HG03095 (cell line): ENCODE measurements at regions not wholly inside any gene's neighbourhood (a gene's known extent, or its start where the extent isn't known, plus 50 kb on each side); places are given as distances from the start of the nearest gene placed in this dataset.

ENCODE experiments used
- ATAC-seq: cut with Tn5 transposase; IDR thresholded peaks from one replicate; pipeline ENCODE4 v1.9.1; 2021; ENCODE audit warnings: moderate library complexity; ENCODE audit not compliant: unreplicated experiment

DNA sequence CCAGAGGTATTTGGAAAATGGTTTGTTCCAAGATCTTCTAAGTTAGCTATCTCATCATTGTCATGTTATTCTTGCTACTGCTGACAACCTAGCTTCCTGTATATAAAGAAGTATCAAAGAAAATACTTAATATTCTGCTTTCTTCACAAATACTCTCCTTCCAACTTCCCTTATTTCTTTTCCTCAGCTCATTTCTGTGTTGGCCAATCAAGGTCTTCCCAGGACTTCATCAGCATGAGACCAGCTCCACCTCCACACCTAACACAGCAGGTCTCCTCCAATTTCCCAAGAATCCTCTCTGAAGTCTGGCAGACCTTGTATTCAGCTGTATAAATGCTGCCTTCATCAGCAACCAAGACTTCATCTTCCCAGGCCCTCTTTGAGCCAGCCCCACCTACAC, 538.6 kb upstream of the JARID2 start:
- ATAC-seq: no peak

DNA sequence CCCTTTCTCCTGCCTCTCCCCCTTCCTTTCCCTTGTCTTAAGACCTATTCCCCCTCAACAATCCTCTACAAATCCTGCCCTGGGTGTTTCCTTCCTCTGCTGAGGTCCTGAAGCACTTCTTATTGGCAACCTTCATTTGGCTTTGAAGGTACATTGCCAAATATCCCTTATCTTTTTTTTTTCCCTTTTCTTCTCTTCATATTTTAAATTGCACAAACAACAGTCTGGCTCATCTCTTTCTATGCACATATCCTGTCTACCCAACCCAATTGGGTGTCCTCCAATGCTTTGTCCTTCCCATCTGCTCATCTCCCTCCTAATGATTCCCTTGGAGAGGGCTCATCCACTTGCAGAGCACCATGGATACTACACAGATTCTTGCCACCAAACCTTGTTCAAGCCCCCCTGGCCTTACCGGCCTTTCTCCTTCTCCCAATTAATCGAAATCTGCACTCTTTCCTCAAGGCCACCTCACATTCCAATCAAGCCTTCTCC, 537.9 kb upstream of the JARID2 start:
- ATAC-seq: no peak

DNA sequence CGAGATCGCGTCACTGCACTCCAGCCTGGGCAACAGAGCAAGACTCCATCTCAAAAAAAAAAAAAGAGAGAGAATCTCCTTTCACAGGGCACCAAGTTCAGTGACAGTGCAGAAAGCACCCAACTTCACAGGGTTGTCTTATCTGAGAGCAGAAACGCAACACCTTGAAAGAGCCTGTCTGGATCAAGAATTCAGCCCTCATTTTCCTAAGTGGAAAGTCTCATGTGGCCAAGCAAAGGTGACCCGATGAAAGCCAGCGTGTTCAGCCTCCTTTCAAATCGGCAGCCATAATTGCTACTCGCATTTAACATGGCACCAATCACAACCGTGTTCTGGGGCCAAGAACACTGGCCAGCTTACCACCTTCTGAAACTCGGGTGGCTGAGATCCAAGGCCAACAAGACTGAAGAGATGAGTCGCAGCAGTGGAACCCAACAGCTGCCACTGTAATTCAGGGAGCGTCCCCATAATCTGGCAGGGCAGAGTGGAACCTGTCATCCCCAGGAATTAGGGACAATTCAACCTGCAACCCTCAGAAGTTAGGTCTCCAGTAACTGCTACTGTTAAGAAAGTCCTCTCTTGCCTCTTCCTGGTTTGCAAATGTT, 536.7 kb upstream of the JARID2 start:
- no peak for ATAC-seq

DNA sequence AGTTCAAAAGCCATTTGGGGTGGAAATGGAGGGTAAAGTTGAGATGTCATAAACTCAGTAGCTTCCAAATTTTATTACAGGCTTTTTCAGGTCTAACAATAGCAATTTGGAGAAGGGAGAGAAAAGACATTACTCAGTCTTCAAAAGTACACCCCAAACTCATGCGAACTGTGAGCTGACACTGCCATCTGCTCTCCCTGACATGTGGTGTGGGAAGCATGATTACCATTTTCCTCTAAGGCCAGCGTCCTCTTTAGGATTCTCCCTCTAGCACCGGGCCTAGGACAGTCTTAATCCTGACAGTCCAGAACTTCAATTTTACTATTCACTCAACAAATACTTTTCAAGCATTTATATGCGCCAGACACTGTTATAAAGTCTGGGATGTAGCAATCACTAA, 536.0 kb upstream of the JARID2 start:
- no peak for ATAC-seq

DNA sequence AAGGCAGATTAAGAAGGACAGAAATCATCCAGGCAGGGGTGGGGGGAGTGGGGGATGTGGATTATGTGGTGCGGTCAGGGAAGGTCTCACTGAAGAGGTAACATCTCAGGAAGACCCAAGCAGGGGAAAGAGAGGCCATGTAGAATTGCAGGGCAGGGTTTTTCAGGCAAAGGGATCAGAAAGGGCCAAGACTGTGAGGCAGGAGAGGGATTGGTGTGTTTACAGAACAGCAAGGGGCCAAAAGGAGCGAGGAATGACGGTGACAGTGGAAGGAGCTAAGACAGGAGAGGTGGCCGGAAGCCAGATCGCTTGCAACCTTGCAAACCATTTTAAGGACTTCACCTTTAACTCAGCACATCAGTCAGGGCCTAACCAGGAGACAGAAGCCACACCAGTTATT, 535.4 kb upstream of the JARID2 start:
- ATAC-seq: no peak

DNA sequence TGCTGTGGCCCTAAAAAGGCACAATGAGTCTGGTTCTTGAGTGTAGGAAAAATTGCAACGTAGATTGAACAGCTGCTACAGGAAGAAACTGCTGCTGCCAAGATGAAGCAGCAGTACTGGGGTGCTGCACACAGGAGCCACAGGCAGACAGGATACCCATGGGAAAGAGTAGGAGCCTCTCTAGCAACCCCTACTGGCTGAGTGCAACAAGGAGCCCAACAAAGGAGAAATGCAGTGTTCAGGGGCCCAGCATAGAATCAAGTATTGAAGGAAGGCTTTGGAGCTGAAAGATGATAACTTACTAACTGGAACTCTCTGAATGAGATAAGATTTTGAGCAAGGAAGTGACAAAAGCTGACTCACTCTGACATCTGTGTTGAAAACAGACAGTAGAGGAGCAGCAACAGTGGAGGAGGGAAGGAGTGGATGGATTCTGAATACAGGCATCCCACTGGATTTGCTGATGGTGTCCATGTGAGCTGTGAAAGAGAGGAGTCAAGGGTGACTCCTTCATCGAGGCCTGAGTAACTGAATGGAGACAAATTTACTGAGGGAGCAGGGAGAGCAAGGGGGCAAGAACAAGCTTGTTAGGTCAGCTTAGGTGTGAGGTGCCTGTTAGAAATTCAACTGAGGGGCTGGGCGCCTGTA, 534.7 kb upstream of the JARID2 start:
- no peak for ATAC-seq

DNA sequence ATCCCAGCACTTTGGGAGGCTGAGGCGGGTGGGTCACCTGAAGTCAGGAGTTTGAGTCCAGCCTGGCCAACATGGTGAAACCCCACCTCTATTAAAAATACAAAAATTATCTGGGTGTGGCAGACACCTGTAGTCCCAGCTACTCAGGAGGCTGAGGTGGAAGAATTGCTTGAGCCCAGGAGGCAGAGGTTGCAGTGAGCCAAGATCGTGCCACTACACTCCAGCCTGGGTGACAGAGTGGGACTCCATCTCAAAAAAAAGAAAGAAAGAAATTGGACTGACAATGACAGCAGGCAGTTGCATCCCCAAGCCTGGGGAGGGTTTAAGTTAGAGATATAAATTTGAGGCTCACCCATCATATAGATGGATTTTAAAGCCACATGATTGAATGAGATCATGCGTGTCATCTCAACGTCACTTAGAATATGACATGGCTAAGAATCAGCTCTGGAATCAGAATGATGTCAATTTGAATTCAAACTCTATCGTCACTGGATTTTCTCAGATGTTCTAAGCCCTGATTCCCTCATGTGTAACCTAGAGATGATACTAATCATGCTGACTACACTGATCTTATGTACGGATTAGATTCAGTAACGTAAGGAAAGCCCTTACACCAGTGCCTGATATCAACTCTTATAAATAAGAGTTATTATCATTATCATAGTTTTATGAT, 534.0 kb upstream of the JARID2 start:
- no peak for ATAC-seq

DNA sequence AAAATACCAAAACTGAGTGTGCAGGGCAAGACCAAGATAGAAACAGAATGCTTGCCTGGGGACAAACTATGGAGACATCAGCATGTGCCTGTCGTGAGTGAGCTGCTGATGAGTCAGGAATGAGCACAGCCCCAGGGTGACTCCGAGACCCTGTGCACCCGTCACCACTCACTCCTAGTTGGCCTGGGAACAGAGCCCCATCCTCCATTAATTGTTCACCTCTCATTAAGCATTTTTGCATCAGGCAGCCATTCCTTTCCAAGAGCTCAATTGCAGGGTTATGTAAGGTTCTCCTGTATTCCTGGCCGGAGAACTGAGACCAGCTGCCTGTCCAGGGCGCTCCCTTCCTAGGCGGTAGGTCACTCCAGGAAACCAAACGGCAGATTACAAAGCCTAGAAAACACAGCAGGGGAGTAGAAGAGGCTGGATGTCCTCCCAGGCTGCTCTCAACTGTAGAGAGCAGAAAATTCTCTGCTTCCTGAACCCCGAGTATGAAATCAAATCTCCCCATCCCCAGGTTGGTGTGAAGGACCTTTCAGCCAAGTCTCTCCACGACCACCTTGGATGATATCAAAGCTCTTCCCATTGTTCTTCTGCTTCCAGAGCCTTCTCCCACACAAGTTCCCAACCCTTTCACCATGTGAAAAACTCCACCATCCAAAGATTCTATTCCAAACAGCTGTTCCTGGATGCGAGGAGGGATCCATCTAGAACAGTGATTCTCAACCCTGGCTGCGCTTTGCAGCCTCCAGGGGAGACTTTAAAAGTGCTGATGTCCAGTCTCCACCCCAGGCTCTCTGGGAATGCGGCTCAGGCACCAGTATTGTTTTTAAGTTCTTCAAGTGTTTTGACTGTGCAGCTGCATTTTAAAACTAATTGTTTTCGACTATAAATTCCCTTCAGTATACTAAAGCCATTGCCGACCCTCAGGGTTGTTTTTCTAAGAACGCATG, 532.6 kb upstream of the JARID2 start:
- no peak for ATAC-seq

DNA sequence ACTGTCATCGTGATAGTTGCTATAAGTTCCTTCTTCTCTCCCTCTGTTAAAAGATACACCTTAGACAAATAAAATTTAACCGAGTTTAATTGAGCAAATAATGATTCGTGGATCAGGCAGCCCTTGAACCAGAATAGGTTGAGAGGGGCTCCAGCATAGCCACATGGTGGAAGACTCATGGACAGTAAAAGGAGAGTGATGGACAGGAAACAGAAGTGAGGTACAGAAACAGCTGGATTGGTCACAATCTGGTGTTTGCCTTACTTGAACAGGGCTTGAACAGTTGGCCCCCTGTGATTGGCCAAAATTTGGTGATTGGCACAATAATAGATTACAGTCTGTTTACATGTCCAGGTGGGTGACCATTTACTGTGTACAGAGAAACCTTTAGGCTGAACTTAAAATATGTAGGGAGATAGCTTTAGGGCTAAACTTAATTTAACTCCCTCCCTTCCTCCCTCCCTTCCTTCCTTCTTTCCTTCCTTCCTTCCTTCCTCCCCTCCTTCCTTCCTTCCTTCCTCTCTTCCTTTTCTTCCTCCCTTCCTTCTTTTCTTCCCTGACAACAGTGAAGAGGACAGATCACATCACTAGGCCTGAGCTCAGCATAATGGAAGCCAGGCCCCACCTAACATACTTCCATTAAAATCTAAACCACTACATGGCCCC, 531.8 kb upstream of the JARID2 start:
- ATAC-seq: no peak

DNA sequence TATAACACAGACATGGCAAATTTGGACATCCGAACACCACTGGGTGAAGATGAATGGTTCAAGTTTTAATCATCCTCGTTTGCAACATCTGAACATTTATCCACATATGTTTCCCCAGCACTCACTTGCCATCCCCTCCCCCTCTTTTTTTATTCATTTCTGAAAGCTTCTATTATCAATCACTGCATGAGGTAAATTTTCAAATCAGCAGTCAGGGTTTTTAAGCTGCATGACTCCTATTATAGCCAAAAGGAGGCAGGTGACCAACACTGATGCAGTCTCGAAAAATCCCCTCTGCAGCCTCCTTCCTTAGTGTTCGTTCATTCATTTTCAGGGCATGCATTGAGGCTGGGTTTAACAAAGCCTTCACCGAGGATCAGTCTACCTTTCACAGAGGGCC, 530.8 kb upstream of the JARID2 start:
- ATAC-seq: no peak

DNA sequence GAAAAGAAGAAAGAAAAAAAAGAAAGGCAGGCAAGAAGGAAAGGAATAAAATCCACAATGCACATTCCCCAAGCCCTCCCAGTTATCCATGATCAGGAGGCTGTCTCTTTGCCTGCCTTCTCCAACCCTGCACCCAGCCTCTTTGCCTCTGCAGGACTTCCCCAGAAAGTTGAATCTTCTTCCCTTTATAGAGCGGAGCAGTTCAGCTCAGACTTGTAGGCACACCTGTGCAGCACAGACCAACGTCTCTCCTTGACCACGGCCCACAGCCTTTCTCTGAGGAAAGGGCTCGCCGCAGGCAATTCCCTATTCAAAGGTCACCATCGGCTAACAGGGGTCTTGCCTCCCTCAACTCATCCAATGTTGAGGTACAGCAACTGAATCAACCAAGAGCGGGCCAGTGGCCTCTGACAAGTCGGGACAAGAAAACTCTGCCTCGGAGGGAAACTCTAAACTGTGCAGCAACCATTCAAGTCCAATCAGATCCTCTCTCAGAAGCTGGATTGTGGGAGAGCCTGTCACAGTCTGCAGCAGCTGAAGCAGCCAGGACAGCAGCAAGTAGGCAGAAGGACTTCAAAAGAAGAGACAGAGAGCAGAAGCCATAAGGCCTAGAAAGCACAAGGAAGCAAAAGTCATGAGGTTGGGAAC, 529.2 kb upstream of the JARID2 start:
- no peak for ATAC-seq

DNA sequence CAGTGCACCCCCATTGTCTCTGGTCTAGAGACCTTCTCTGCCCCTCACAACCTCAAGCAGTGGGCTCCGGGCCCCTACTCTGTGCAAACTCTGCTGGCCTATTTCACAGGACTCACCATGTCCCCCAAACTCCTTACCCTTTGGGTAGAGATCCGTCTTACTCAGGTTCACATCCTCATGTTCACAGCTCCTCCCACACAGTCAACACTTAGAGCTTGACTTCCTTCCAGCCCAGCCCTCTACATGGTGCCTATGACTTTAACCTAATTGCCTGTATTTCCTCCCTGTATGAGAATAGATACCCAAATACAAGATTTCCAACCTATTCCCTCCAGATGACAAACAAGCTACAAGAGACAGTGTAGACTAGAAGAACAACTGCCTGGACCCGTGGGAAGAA, 528.6 kb upstream of the JARID2 start:
- ATAC-seq: no peak

DNA sequence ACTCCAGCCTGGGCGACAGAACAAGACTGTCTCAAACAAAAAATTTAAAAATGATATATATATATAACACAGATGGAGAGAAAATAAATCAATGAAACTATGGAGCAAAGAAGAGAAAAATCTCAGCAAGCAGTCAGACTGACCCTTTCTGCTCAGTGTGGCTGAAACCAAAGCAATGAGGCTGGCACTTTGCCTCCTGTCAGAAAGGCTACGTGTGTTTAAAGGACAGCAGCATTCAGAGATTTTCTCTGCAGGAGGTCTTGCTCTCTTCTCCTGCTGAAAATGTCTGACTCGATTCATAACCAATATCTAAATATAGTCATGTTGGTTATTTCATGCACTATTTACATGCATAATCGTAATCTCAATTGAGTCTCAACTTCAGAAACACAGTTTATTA, 527.0 kb upstream of the JARID2 start:
- no peak for ATAC-seq

DNA sequence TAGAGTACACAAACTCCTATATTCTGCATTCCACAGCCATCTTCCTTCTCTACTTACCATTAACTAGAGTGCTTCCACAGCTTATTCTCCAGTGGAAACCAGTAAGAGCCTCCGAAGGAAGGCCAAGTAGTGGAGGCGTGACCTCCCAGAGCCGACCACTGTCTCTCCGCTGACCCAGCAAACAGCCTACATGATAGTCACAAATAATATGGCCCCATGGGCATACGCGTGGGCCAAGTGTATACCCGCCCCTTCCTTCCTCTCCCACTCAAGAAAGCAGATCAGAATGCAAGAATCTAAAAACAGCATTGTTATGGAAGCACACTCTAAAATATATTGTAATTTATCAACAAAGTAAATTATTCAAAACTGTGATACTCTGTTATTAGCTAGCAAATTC, 526.6 kb upstream of the JARID2 start:
- ATAC-seq: no peak

DNA sequence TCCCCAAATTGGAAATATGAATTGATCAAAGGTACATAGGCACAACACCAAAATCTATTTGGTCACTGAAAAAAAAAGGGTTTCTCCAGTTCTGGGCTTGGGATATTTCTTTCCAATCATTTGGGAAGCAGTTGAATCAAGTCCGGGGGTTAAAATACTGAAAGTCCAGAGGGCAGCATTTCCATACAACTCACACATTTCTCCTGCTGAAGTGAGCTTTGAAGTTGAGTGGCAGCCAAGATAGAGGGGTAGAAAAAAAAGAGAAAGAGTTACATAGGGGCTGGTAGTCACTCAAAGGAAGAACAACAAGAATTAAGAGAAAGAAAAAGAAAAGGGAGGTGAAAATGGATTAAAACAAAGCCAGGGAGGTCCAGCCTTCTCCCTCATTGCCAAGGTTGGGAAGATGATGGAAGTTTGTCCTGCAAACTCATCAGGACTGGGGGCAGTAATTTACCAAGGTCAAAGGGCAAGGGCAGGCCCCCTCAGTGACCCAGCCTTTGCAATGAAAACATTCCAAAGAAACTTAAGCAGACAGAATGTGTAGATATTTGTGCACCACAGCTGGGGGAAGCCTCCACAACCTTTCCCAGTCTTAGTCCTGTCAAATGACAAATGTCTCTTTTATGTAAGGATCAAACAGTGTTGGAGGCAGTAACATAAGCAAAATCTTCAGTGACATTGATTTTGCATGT, 525.3 kb upstream of the JARID2 start:
- ATAC-seq: no peak

DNA sequence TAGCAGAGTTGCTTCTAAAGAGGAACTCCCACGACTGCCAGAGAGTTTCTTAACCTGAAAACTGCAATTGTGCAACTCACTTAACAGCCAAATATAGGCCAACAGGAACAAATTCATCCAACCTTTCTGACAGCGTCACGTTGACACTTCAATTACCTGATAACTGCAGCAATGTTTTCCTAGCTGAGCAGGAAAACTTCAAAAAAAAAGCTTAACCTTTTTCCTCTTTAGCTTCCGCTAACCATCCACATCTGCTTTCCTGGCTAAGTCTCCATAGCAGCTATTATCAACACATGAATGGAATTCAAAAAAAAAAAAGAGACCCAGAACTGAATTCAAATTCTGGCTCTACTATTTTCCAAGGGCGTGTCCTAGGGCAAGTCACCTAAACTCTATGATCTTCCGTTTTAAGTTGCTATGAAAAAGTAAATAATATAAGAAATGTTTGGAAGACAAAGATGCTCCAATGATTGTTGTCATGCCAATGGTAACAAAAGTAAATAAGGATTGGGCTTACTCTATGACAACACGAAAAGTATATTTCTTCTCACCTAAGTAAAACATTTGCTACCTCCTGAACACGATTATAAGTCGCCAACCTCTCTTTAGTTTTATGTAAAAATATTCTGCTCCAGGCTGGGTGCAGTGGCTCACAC, 524.6 kb upstream of the JARID2 start:
- ATAC-seq: no peak

DNA sequence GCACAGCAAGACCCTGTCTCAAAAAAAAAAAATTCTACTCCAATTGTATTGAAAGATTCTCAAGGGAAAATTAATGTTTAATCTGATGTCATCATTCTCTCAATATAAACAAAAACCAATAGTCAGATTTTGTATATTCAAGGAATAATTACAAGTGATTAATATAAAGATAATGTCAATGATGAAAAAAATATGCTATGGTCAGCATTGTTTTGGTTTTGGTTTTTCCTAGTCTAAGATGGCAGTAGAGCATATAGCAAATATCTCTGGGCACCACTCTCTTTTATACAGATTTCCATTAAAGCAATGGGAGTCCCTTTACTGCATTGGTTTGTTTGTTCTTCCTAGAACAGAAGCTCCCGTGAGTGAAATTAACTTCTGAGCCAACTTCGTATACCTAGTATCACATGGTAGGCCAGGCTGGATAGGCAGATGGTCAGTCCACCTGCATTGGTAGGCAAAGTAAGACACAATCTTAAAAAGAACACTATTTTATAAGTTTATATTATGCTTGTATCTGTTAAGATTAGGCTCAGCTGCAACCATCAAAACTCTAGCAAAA, 523.8 kb upstream of the JARID2 start:
- ATAC-seq: no peak

DNA sequence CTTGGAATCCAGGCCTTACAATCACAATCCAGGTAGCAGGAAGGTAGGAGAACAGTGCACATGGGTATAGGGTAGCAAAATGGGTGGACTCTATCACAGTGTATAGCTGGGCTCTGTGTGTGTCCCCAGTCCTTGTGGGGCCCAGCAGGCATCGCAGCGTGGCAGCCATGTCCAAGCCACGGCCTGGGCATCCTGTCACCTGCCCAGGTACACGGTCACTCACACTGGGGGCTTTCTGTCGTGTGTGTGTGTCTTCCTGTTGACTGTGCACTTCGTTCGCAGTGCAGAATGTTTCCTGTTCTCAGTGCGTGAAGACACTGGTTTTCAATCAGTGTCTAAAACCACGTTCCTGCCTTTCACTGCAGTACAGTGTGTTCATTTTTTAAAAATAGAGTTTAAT, 523.2 kb upstream of the JARID2 start:
- ATAC-seq: no peak

DNA sequence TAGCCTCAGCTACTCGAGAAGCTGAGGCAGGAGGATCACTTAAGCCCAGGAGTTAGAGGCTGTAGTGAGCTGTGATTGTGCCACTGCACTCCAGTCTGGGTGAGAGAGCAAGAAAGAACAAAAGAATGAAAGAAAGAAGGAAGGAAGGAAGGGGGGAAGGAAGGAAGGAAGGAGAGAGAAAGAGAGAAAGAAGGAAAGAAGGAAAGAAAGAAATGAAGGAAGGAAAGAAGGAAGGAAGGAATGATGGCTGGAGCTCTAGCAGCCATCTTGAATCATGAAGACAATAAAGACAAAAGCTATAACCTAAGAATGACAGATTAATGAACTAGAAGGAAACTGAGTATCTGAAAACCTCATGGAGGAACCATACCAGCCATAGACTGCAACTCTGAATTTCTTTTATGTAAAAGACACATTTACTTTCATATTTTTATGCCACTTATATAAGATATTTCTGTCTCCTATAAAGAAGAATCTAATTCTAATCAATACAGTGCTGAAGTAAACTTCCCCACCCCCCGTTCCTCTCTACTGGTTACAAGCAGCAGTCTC, 522.3 kb upstream of the JARID2 start:
- no peak for ATAC-seq
